Occipital lobe (tissue), 1 donor: ENCODE measurements at regions not wholly inside any gene's neighbourhood (a gene's known extent, or its start where the extent isn't known, plus 50 kb on each side); places are given as distances from the start of the nearest gene placed in this dataset.
"Not testable (repeated sequence)": the region's sequence is repeated elsewhere in the genome, so short reads cannot be mapped to it uniquely, and the experiment has no call there.

ENCODE experiments used
- DNase-seq: peaks from one replicate; lab custom pipeline; 2025; lab: John Stamatoyannopoulos, UW

GRCh38 chr22:47613181-47613580, 850.7 kb downstream of the TBC1D22A start:
- not testable (repeated sequence) for DNase-seq

GRCh38 chr22:47612311-47612910, 850.0 kb downstream of the TBC1D22A start:
- DNase-seq = no peak

GRCh38 chr22:47610764-47611163, 848.3 kb downstream of the TBC1D22A start:
- DNase-seq = no peak

- no peak for DNase-seq
Observed at GRCh38 chr22:47610281-47610680, 847.8 kb downstream of the TBC1D22A start.

- no peak for DNase-seq
Observed at GRCh38 chr22:47609653-47610052, 847.2 kb downstream of the TBC1D22A start.

GRCh38 chr22:47608421-47608820, 846.0 kb downstream of the TBC1D22A start:
- no peak for DNase-seq

- DNase-seq = no peak
Observed at GRCh38 chr22:47607486-47607885, 845.0 kb downstream of the TBC1D22A start.

GRCh38 chr22:47606426-47606825, 844.0 kb downstream of the TBC1D22A start:
- no peak for DNase-seq

GRCh38 chr22:47605886-47606285, 843.4 kb downstream of the TBC1D22A start:
- no peak for DNase-seq

- no peak for DNase-seq
Observed at GRCh38 chr22:47605441-47605840, 843.0 kb downstream of the TBC1D22A start.

- DNase-seq = no peak
Observed at GRCh38 chr22:47604563-47604962, 842.1 kb downstream of the TBC1D22A start.

GRCh38 chr22:47602732-47603131, 840.3 kb downstream of the TBC1D22A start:
- DNase-seq = no peak

- no peak for DNase-seq
Observed at GRCh38 chr22:47601666-47602065, 839.2 kb downstream of the TBC1D22A start.

GRCh38 chr22:47600791-47601625, 838.6 kb downstream of the TBC1D22A start:
- DNase-seq = no peak

- no peak for DNase-seq
Observed at GRCh38 chr22:47600281-47600680, 837.8 kb downstream of the TBC1D22A start.

- no peak for DNase-seq
Observed at GRCh38 chr22:47599753-47600152, 837.3 kb downstream of the TBC1D22A start.

GRCh38 chr22:47598864-47599263, 836.4 kb downstream of the TBC1D22A start:
- DNase-seq = no peak

GRCh38 chr22:47597041-47597440, 834.6 kb downstream of the TBC1D22A start:
- no peak for DNase-seq

GRCh38 chr22:47596176-47596690, 833.8 kb downstream of the TBC1D22A start:
- no peak for DNase-seq

- DNase-seq = no peak
Observed at GRCh38 chr22:47594836-47595521, 832.5 kb downstream of the TBC1D22A start.

- DNase-seq = no peak
Observed at GRCh38 chr22:47593911-47594311, 831.5 kb downstream of the TBC1D22A start.

GRCh38 chr22:47593291-47593690, 830.8 kb downstream of the TBC1D22A start:
- DNase-seq = no peak
